Gastrocnemius medialis (tissue), 4 donors: ENCODE measurements at regions not wholly inside any gene's neighbourhood (a gene's known extent, or its start where the extent isn't known, plus 50 kb on each side); places are given as distances from the start of the nearest gene placed in this dataset.
A peak's percentile ranks its signal among the peaks of the same experiment; 100 is the strongest.

Source experiments
- ATAC-seq, 2 donors: fragments of 150-250 bp; one replicate each; pipeline ENCODE4 v1.9.1; 2016
- DNase-seq, 2 donors: peaks; one replicate each; pipeline ENCODE4 v3.0.0-alpha.2; 2019
- H3K27ac ChIP-seq, 4 donors: fragments of 200-600 bp; sonication (generic); 1 replicate in 1 of 4; 2 replicates in 3 of 4; pipeline ENCODE4 v1.5.1; 2016 to 2018; ENCODE audit warnings: mild to moderate bottlenecking in 2 of 4, moderate library complexity in 1 of 4
- H3K27me3 ChIP-seq, 3 donors: fragments of 200-600 bp; sonication (generic) in 2 of 3; 1 replicate in 1 of 3; 2 replicates in 2 of 3; pipeline versions ENCODE4 v1.5.1 to v1.6.0; 2016 to 2019; ENCODE audit warnings: mild to moderate bottlenecking in 1 of 3, moderate library complexity in 1 of 3
- H3K36me3 ChIP-seq, 2 donors: fragments of 200-600 bp; sonication (generic) in 1 of 2; one replicate each; pipeline ENCODE4 v1.5.1; 2017 to 2018
- H3K4me1 ChIP-seq, 2 donors: fragments of 200-600 bp; sonication (generic) in 1 of 2; one replicate each; pipeline ENCODE4 v1.5.1; 2016 to 2017; ENCODE audit warnings: mild to moderate bottlenecking in 2 of 2
- H3K4me3 ChIP-seq, 4 donors: fragments of 200-600 bp; sonication (generic) in 3 of 4; 1 replicate in 1 of 4; 2 replicates in 3 of 4; pipeline ENCODE4 v1.5.1; 2016 to 2019; ENCODE audit warnings: mild to moderate bottlenecking in 2 of 4
- H3K9me3 ChIP-seq, 3 donors: fragments of 200-600 bp; sonication (generic) in 2 of 3; 1 replicate in 1 of 3; 2 replicates in 2 of 3; pipeline ENCODE4 v1.5.1; 2016 to 2019
- POLR2A ChIP-seq, 2 donors: fragments of 450-650 bp; IDR thresholded peaks; one replicate each; pipeline ENCODE4 v1.6.1; 2017; ENCODE audit warnings: antibody characterized with exemption in 2 of 2, mild to moderate bottlenecking in 2 of 2, moderate library complexity in 2 of 2
- in situ Hi-C, 4 donors: fragments of 200-750 bp; cut with MboI; loops; one replicate each; pipeline versions ENCODE4 v1.15.0 to v1.8.0; 2017; ENCODE audit warnings: low sequenced_read_pairs in 4 of 4
- intact Hi-C: fragments of 100-400 bp; cut with DNase I; formaldehyde crosslinking; loops from one replicate; pipeline ENCODE4 v1.15.1; 2023; ENCODE audit warnings: low total_unique reads
- TF ChIP-seq, protein P1 (sequence below), 5 experiments: fragments of 450-650 bp in 3 of 5; fragments of 200-600 bp in 2 of 5; sonication (generic) in 2 of 5; IDR thresholded peaks in 4 of 5; conservative IDR thresholded peaks in 1 of 5; 1 replicate in 4 of 5; 2 replicates in 1 of 5; pipeline ENCODE4 v1.5.1; 2016 to 2019; ENCODE audit warnings: antibody characterized with exemption in 5 of 5, mild to moderate bottlenecking in 3 of 5, moderate library complexity in 3 of 5

DNA sequence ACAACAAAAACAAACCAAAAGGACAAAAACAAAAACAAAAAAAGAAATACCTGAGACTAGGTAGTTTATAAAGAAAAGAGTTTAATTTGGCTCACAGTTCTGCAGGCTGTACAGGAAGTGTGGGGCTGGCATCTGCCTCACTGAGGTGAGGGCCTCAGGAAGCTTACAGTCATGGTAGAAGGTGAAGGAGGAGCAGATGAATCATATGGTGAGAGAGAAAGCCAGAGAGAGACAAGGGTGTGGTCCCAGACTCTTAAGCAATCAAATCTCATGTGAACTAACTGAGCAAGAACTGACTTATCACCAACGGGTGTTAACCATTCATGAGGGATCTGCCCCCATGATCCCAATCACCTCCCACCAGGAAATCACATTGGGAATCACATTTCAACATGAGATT is 58.8 kb upstream of the ZBED5 start:
- in situ Hi-C loops, result no loop called here
- Histone ChIP-seq H3K27me3 (no peaks in the 10 kb centered on the region), H3K36me3 (no peaks in the 10 kb centered on the region), H3K4me1 (peaks cover 0 to 8% of the 10 kb centered on the region in 2 donors), H3K4me3 (no peak overlapping the region), H3K9me3 (no peaks in the 10 kb centered on the region), H3K27ac (no peak overlapping the region)
- intact Hi-C loops, result no loop called here
- TF ChIP-seq, protein P1, sequence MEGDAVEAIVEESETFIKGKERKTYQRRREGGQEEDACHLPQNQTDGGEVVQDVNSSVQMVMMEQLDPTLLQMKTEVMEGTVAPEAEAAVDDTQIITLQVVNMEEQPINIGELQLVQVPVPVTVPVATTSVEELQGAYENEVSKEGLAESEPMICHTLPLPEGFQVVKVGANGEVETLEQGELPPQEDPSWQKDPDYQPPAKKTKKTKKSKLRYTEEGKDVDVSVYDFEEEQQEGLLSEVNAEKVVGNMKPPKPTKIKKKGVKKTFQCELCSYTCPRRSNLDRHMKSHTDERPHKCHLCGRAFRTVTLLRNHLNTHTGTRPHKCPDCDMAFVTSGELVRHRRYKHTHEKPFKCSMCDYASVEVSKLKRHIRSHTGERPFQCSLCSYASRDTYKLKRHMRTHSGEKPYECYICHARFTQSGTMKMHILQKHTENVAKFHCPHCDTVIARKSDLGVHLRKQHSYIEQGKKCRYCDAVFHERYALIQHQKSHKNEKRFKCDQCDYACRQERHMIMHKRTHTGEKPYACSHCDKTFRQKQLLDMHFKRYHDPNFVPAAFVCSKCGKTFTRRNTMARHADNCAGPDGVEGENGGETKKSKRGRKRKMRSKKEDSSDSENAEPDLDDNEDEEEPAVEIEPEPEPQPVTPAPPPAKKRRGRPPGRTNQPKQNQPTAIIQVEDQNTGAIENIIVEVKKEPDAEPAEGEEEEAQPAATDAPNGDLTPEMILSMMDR (IDR thresholded peaks at IDR 0.05 in 4 of 5, conservative IDR thresholded peaks at IDR 0.05 in 1 of 5), result no peak
- no peak for TF ChIP-seq POLR2A (IDR thresholded peaks at IDR 0.05)
- DNase-seq, result no peak
- ATAC-seq, result peak in 1 of 2 donors; percentile 58

DNA sequence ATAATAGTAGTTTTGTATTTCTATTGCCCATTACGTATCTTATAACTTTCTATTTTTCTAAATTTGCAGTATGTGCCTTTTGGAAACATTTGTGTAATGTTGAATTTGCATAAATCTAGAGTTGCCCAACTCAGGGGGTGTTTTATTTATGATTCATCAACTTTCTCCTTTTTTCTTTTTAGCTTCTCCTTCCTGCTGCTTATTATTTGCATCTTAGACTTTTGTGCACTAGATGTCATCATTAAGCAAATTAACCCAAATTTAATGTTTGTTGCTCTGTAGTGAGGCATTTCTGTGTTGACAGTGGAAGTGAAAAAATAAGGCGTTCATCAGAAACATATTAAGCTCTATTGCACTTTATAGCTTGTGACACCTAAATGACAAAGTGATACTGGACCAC is 56.2 kb upstream of the ZBED5 start:
- Histone ChIP-seq H3K36me3 (no peaks in the 10 kb centered on the region), H3K9me3 (no peaks in the 10 kb centered on the region), H3K27ac (no peak overlapping the region), H3K4me1 (peaks cover 0 to 8% of the 10 kb centered on the region in 2 donors), H3K27me3 (no peaks in the 10 kb centered on the region), H3K4me3 (no peak overlapping the region)
- DNase-seq, result no peak
- in situ Hi-C loops, result no loop called here
- intact Hi-C loops, result no loop called here
- TF ChIP-seq POLR2A (IDR thresholded peaks at IDR 0.05), result no peak
- TF ChIP-seq, protein P1 (IDR thresholded peaks at IDR 0.05 in 4 of 5, conservative IDR thresholded peaks at IDR 0.05 in 1 of 5), result no peak
- no peak for ATAC-seq

DNA sequence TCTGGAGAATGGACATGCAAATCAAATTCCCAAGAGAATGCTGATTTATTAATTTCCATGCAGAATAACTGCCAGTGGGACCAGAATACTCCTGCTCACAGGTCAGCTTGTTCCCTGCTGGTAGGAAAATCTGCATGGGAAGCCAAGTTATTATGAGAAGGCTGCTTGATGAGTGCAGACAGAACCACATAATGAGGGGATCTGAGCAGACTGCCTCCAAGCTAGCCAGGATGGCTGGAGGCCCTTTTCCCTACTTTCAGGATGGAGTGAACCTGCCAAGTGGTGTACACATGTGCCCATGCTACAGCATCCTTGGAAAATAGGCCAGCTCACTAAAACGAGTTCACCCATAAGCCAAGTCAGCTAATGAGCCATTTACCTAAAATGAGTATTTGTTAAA is 55.2 kb upstream of the ZBED5 start:
- intact Hi-C loops (no loop called here), in situ Hi-C loops (no loop called here)
- no peaks in the 10 kb centered on the region for H3K9me3 ChIP-seq
- peaks cover 0 to 8% of the 10 kb centered on the region in 2 donors for H3K4me1 ChIP-seq
- TF ChIP-seq, protein P1 (IDR thresholded peaks at IDR 0.05 in 4 of 5, conservative IDR thresholded peaks at IDR 0.05 in 1 of 5), result no peak
- TF ChIP-seq POLR2A (IDR thresholded peaks at IDR 0.05), result no peak
- no peaks in the 10 kb centered on the region for H3K27me3 ChIP-seq
- DNase-seq (no peak), ATAC-seq (no peak)
- H3K36me3 ChIP-seq, result no peaks in the 10 kb centered on the region
- H3K4me3 ChIP-seq, result no peak overlapping the region
- H3K27ac ChIP-seq, result no peak overlapping the region

DNA sequence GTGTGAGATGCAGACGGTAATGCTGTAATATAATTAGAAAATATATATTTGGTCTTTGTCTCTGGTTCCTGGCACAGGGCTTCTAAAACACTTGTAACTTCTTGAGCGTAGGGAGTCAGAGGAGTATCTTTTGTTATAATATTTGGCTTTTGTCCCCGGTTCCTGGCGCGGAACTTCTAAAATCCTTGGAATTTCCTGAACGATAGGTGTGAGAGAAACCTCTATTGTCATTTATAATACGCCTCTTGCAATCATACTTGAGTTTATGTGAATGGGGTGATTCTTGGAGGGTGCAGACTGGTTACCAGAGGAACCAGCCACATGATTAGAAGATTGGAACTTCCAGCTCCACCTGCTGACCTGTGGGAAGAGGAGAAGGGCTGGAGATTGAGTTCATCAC is 54.1 kb upstream of the ZBED5 start:
- H3K27me3 ChIP-seq, result no peaks in the 10 kb centered on the region
- DNase-seq, result no peak
- H3K9me3 ChIP-seq, result no peaks in the 10 kb centered on the region
- H3K4me1 ChIP-seq, result peaks cover 0 to 8% of the 10 kb centered on the region in 2 donors
- intact Hi-C loops (no loop called here), in situ Hi-C loops (no loop called here)
- H3K4me3 ChIP-seq, result no peak overlapping the region
- no peak for TF ChIP-seq POLR2A (IDR thresholded peaks at IDR 0.05)
- TF ChIP-seq, protein P1 (IDR thresholded peaks at IDR 0.05 in 4 of 5, conservative IDR thresholded peaks at IDR 0.05 in 1 of 5), result no peak
- no peaks in the 10 kb centered on the region for H3K36me3 ChIP-seq
- H3K27ac ChIP-seq, result no peak overlapping the region
- no peak for ATAC-seq
